ENCODE measurements at regions not wholly inside any gene's neighbourhood (a gene's known extent, or its start where the extent isn't known, plus 50 kb on each side); places are given as distances from the start of the nearest gene placed in this dataset.

- no peak for DNase-seq (ENCODE audit: low read depth in 2 of 2)
- no peak overlapping the region for H3K4me3 ChIP-seq (replicated peaks in 1 of 2; ENCODE audit: low read depth in 2 of 2, low read length in 2 of 2)
- TF ChIP-seq CTCF (IDR thresholded peaks at IDR 0.05; ENCODE audit: low read depth, low read length), result no peak
These were observed 458.3 kb downstream of the AGTPBP1 start for GRCh38 chr9:85283421-85283820.

GRCh38 chr9:85278769-85279168 lies 463.0 kb downstream of the AGTPBP1 start:
- H3K4me3 ChIP-seq (replicated peaks in 1 of 2; ENCODE audit: low read depth in 2 of 2, low read length in 2 of 2), result no peak overlapping the region
- no peak for TF ChIP-seq CTCF (IDR thresholded peaks at IDR 0.05; ENCODE audit: low read depth, low read length)
- DNase-seq (ENCODE audit: low read depth in 2 of 2), result no peak

GRCh38 chr9:85276741-85277140 lies 465.0 kb downstream of the AGTPBP1 start:
- DNase-seq (ENCODE audit: low read depth in 2 of 2), result no peak
- H3K4me3 ChIP-seq (replicated peaks in 1 of 2; ENCODE audit: low read depth in 2 of 2, low read length in 2 of 2), result no peak overlapping the region
- TF ChIP-seq CTCF (IDR thresholded peaks at IDR 0.05; ENCODE audit: low read depth, low read length), result no peak

- no peak for TF ChIP-seq CTCF (IDR thresholded peaks at IDR 0.05; ENCODE audit: low read depth, low read length)
- H3K4me3 ChIP-seq (replicated peaks in 1 of 2; ENCODE audit: low read depth in 2 of 2, low read length in 2 of 2), result no peak overlapping the region
- no peak for DNase-seq (ENCODE audit: low read depth in 2 of 2)
These were observed 471.9 kb downstream of the AGTPBP1 start for GRCh38 chr9:85269811-85270210.

- no peak for TF ChIP-seq CTCF (IDR thresholded peaks at IDR 0.05; ENCODE audit: low read depth, low read length)
- no peak for DNase-seq (ENCODE audit: low read depth in 2 of 2)
- H3K4me3 ChIP-seq (replicated peaks in 1 of 2; ENCODE audit: low read depth in 2 of 2, low read length in 2 of 2), result no peak overlapping the region
These were observed 473.6 kb downstream of the AGTPBP1 start for GRCh38 chr9:85268131-85268530.

- no peak overlapping the region for H3K4me3 ChIP-seq (replicated peaks in 1 of 2; ENCODE audit: low read depth in 2 of 2, low read length in 2 of 2)
- TF ChIP-seq CTCF (IDR thresholded peaks at IDR 0.05; ENCODE audit: low read depth, low read length), result no peak
- DNase-seq (ENCODE audit: low read depth in 2 of 2), result no peak
These were observed 477.1 kb downstream of the AGTPBP1 start for GRCh38 chr9:85264695-85265094.

- no peak overlapping the region for H3K4me3 ChIP-seq (replicated peaks in 1 of 2; ENCODE audit: low read depth in 2 of 2, low read length in 2 of 2)
- DNase-seq (ENCODE audit: low read depth in 2 of 2), result no peak
- TF ChIP-seq CTCF (IDR thresholded peaks at IDR 0.05; ENCODE audit: low read depth, low read length), result no peak
These were observed 478.5 kb downstream of the AGTPBP1 start for GRCh38 chr9:85263288-85263687.

All from cardiac fibroblast (primary cell).